ENCODE measurements at regions not wholly inside any gene's neighbourhood (a gene's known extent, or its start where the extent isn't known, plus 50 kb on each side); places are given as distances from the start of the nearest gene placed in this dataset.

- ATAC-seq (no peak), DNase-seq (no peak)
- no peaks in the 10 kb centered on the region for H3K27me3 ChIP-seq (ENCODE audit: control insufficient read depth, insufficient read depth, low read length)
- Mint-ChIP-seq H3K36me3 (no peaks in the 10 kb centered on the region), H3K4me3 (no peak overlapping the region), H3K27me3 (ENCODE audit: low read depth in 2 of 2) (peaks cover 0 to 7% of the 10 kb centered on the region in 2 donors), H3K9me3 (no peaks in the 10 kb centered on the region), H3K4me1 (no peaks in the 10 kb centered on the region), H3K27ac (no peak overlapping the region)
- intact Hi-C loops (cut with micrococcal nuclease), result no loop called here
- no peak for TF ChIP-seq CTCF (IDR thresholded peaks at IDR 0.05)
- no peaks in the 10 kb centered on the region for H3K36me3 ChIP-seq (ENCODE audit: control insufficient read depth, insufficient read depth, low read length)
- 83% methylated on average over 2 of the region's 2 CpGs for WGBS (ENCODE audit: insufficient coverage)
- no peaks in the 10 kb centered on the region for H3K9me3 ChIP-seq (ENCODE audit: control insufficient read depth, insufficient read depth, low read length)
- no peak overlapping the region for H3K4me3 ChIP-seq (ENCODE audit: low read length)
- no peaks in the 10 kb centered on the region for H3K4me1 ChIP-seq (ENCODE audit: control insufficient read depth, insufficient read depth, low read length)
- no peak overlapping the region for H3K27ac ChIP-seq (ENCODE audit: low read length)
Measured at GRCh38 chr1:221611656-221612046, 130.2 kb downstream of the DUSP10 start.

GRCh38 chr1:221612047-221612777, 129.7 kb downstream of the DUSP10 start:
- intact Hi-C loops (cut with micrococcal nuclease), result no loop called here
- no peak overlapping the region for H3K4me3 ChIP-seq (ENCODE audit: low read length)
- Mint-ChIP-seq H3K9me3 (no peaks in the 10 kb centered on the region), H3K27me3 (ENCODE audit: low read depth in 2 of 2) (peaks cover 0 to 7% of the 10 kb centered on the region in 2 donors), H3K4me1 (no peaks in the 10 kb centered on the region), H3K4me3 (no peak overlapping the region), H3K27ac (no peak overlapping the region), H3K36me3 (no peaks in the 10 kb centered on the region)
- DNase-seq (no peak), ATAC-seq (no peak)
- WGBS (ENCODE audit: insufficient coverage), result 79% methylated on average over 5 of the region's 5 CpGs
- no peak overlapping the region for H3K27ac ChIP-seq (ENCODE audit: low read length)
- H3K27me3 ChIP-seq (ENCODE audit: control insufficient read depth, insufficient read depth, low read length), result no peaks in the 10 kb centered on the region
- H3K4me1 ChIP-seq (ENCODE audit: control insufficient read depth, insufficient read depth, low read length), result no peaks in the 10 kb centered on the region
- TF ChIP-seq CTCF (IDR thresholded peaks at IDR 0.05), result no peak
- H3K36me3 ChIP-seq (ENCODE audit: control insufficient read depth, insufficient read depth, low read length), result no peaks in the 10 kb centered on the region
- no peaks in the 10 kb centered on the region for H3K9me3 ChIP-seq (ENCODE audit: control insufficient read depth, insufficient read depth, low read length)

- peaks cover 4 to 5% of the 10 kb centered on the region in 2 donors for H3K4me1 Mint-ChIP-seq
- Histone ChIP-seq H3K36me3 (ENCODE audit: control insufficient read depth, insufficient read depth, low read length) (no peaks in the 10 kb centered on the region), H3K27ac (ENCODE audit: low read length) (no peak overlapping the region), H3K4me1 (ENCODE audit: control insufficient read depth, insufficient read depth, low read length) (no peaks in the 10 kb centered on the region), H3K9me3 (ENCODE audit: control insufficient read depth, insufficient read depth, low read length) (no peaks in the 10 kb centered on the region), H3K27me3 (ENCODE audit: control insufficient read depth, insufficient read depth, low read length) (no peaks in the 10 kb centered on the region), H3K4me3 (ENCODE audit: low read length) (no peak overlapping the region)
- H3K36me3 Mint-ChIP-seq, result no peaks in the 10 kb centered on the region
- intact Hi-C loops (cut with micrococcal nuclease), result no loop called here
- no peak for TF ChIP-seq CTCF (IDR thresholded peaks at IDR 0.05)
- no peak for ATAC-seq
- H3K9me3 Mint-ChIP-seq, result no peaks in the 10 kb centered on the region
- H3K27me3 Mint-ChIP-seq (ENCODE audit: low read depth in 2 of 2), result peaks cover 2 to 8% of the 10 kb centered on the region in 2 donors
- no peak overlapping the region for H3K4me3 Mint-ChIP-seq
- peak overlapping the region in 1 of 2 donors; percentile 23 for H3K27ac Mint-ChIP-seq
- no peak for DNase-seq
- WGBS (ENCODE audit: insufficient coverage), result 92% methylated on average over 5 of the region's 5 CpGs
Measured at GRCh38 chr1:221620437-221621384, 121.2 kb downstream of the DUSP10 start.

Data from natural killer cell (primary cell).